AG04450 (cell line): ENCODE measurements at regions not wholly inside any gene's neighbourhood (a gene's known extent, or its start where the extent isn't known, plus 50 kb on each side); places are given as distances from the start of the nearest gene placed in this dataset.

Experiments
- CTCF ChIA-PET: fragments of 300-600, 350-600 bp; formaldehyde crosslinking; extraction: SDS; loops from one replicate; lab custom pipeline; 2022; ENCODE audit warnings: antibody characterized with exemption, inconsistent platforms; lab: Charles Lee
- POLR2A ChIA-PET: fragments of 350-600 bp; formaldehyde crosslinking; extraction: SDS; loops from one replicate; lab custom pipeline; 2021; ENCODE audit warnings: antibody characterized with exemption, inconsistent platforms; lab: Yijun Ruan, JAX
- DNase-seq: peaks from one replicate; pipeline ENCODE4 v3.0.0-alpha.2; 2011; ENCODE audit warnings: low read depth, low spot score
- H3K27ac ChIP-seq: one replicate; pipeline ENCODE4 v1.5.1; 2012; ENCODE audit warnings: low read depth, low read length, control low read depth
- H3K27me3 ChIP-seq: one replicate; pipeline ENCODE4 v1.6.0; 2012; ENCODE audit warnings: low read length; ENCODE audit not compliant: control insufficient read depth, insufficient read depth
- H3K4me3 ChIP-seq: 2 replicates; pipeline ENCODE4 v1.5.1; 2011; ENCODE audit warnings: mild to moderate bottlenecking, low read depth, low read length, control low read depth
- H3K9me3 ChIP-seq: 2 replicates; pipeline ENCODE4 v1.5.1; 2012; ENCODE audit warnings: low read length; ENCODE audit not compliant: control insufficient read depth, insufficient read depth
- TF ChIP-seq, protein P1 (sequence below): IDR thresholded peaks from 2 replicates; pipeline ENCODE4 v1.5.1; 2011; ENCODE audit warnings: low read depth, low read length, control low read depth, inconsistent platforms

- ChIA-PET CTCF (no interaction called here), POLR2A (no interaction called here)
- H3K27me3 ChIP-seq: no peaks in the 10 kb centered on the region
- no peak overlapping the region for H3K27ac ChIP-seq
- no peak overlapping the region for H3K4me3 ChIP-seq
- H3K9me3 ChIP-seq: no peaks in the 10 kb centered on the region
- TF ChIP-seq, protein P1, sequence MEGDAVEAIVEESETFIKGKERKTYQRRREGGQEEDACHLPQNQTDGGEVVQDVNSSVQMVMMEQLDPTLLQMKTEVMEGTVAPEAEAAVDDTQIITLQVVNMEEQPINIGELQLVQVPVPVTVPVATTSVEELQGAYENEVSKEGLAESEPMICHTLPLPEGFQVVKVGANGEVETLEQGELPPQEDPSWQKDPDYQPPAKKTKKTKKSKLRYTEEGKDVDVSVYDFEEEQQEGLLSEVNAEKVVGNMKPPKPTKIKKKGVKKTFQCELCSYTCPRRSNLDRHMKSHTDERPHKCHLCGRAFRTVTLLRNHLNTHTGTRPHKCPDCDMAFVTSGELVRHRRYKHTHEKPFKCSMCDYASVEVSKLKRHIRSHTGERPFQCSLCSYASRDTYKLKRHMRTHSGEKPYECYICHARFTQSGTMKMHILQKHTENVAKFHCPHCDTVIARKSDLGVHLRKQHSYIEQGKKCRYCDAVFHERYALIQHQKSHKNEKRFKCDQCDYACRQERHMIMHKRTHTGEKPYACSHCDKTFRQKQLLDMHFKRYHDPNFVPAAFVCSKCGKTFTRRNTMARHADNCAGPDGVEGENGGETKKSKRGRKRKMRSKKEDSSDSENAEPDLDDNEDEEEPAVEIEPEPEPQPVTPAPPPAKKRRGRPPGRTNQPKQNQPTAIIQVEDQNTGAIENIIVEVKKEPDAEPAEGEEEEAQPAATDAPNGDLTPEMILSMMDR: no peak
- no peak for DNase-seq
Observed at GRCh38 chr7:12157517-12157916, 53.6 kb upstream of the TMEM106B start.

GRCh38 chr7:12158334-12159060 lies 52.6 kb upstream of the TMEM106B start:
- DNase-seq: peak; percentile 6

DNA sequence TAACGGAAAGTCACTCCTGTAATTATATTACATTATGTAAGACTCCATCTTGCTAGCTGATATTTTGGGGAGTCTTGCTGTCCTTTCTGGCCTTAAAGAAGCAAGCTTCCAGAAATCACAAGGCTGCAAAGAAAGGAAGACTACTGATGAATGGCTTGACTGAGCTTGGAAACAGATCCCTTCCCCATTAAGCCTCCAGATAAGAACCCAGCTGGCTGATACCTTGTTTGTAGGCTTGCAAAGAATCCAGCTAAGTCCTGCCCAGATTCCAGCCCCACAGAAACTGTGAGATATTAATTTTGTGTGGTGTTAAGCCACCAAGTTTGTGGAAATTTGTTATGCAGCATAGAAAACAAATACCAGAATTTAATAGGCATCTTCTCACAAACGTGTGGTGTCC lies 49.9 kb upstream of the TMEM106B start:
- DNase-seq: no peak
- Histone ChIP-seq H3K27ac (no peak overlapping the region), H3K27me3 (no peaks in the 10 kb centered on the region), H3K4me3 (no peak overlapping the region), H3K9me3 (no peaks in the 10 kb centered on the region)
- ChIA-PET POLR2A (no interaction called here), CTCF (no interaction called here)
- TF ChIP-seq, protein P1: no peak

More at GRCh38 chr7:12158334-12159060, 52.6 kb upstream of the TMEM106B start:
- Histone ChIP-seq H3K9me3 (no peaks in the 10 kb centered on the region), H3K4me3 (no peak overlapping the region), H3K27me3 (no peaks in the 10 kb centered on the region), H3K27ac (no peak overlapping the region)
- CTCF ChIA-PET: interaction anchor here (0.6 kb wide), 1 partner anchor 60 kb away, joined by 6 read pairs; no protein-coding TSS in a partner anchor
- POLR2A ChIA-PET: no interaction called here
- TF ChIP-seq, protein P1: no peak
